ENCODE measurements at regions not wholly inside any gene's neighbourhood (a gene's known extent, or its start where the extent isn't known, plus 50 kb on each side); places are given as distances from the start of the nearest gene placed in this dataset.

DNA sequence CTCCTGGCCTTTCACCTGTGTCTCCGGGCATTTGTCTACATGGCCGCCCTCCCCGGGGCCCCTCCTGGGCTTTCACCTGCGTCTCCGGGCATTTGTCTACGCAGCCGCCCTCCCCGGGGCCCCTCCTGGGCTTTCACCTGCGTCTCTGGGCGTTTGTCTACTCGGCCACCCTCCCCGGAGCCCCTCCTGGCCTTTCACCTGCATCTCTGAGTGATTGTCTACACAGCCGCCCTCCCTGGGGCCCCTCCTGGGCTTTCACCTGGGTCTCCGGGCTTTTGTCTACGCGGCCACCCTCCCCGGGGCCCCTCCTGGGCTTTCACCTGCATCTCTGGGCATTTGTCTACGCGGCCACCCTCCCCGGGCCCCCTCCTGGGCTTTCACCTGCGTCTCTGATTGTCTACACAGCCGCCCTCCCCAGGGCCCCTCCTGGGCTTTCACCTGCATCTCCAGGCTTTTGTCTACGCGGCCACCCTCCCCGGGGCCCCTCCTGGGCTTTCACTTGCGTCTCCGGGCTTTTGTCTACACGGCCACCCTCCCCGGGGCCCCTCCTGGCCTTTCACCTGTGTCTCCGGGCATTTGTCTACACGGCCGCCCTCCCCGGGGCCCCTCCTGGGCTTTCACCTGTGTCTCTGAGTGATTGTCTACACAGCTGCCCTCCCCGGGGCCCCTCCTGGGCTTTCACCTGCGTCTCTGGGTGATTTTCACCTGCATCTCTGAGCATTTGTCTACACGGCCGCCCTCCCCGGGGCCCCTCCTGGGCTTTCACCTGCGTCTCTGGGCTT lies 68.0 kb upstream of the GALNT9 start:
- no peak for TF ChIP-seq POLR2AphosphoS5 (IDR thresholded peaks at IDR 0.05)
- TF ChIP-seq CTCF (IDR thresholded peaks at IDR 0.05): no peak

Measured in upper lobe of left lung (tissue), 4 donors.